GM18870 (cell line): ENCODE measurements at regions not wholly inside any gene's neighbourhood (a gene's known extent, or its start where the extent isn't known, plus 50 kb on each side); places are given as distances from the start of the nearest gene placed in this dataset.
"Not testable (repeated sequence)": the region's sequence is repeated elsewhere in the genome, so short reads cannot be mapped to it uniquely, and the experiment has no call there.

ENCODE experiments used
- ATAC-seq: cut with Tn5 transposase; IDR thresholded peaks from one replicate; pipeline ENCODE4 v1.9.1; 2021; ENCODE audit warnings: moderate library complexity; ENCODE audit not compliant: unreplicated experiment

GRCh38 chr10:3331187-3331586 lies 158.6 kb upstream of the PITRM1 start:
- no peak for ATAC-seq

GRCh38 chr10:3330663-3331062 lies 158.1 kb upstream of the PITRM1 start:
- no peak for ATAC-seq

- ATAC-seq: no peak
Observed at GRCh38 chr10:3325954-3326750, 153.6 kb upstream of the PITRM1 start.

- ATAC-seq: no peak
Observed at GRCh38 chr10:3324612-3325038, 152.0 kb upstream of the PITRM1 start.

GRCh38 chr10:3323865-3324498 lies 151.4 kb upstream of the PITRM1 start:
- no peak for ATAC-seq

- ATAC-seq: no peak
Observed at GRCh38 chr10:3321123-3321522, 148.5 kb upstream of the PITRM1 start.

GRCh38 chr10:3319811-3320226 lies 147.2 kb upstream of the PITRM1 start:
- no peak for ATAC-seq

- ATAC-seq: not testable (repeated sequence)
Observed at GRCh38 chr10:3318480-3318807, 145.9 kb upstream of the PITRM1 start.

- not testable (repeated sequence) for ATAC-seq
Observed at GRCh38 chr10:3317553-3318479, 145.2 kb upstream of the PITRM1 start.

- not testable (repeated sequence) for ATAC-seq
Observed at GRCh38 chr10:3314445-3315085, 142.0 kb upstream of the PITRM1 start.

- ATAC-seq: not testable (repeated sequence)
Observed at GRCh38 chr10:3313784-3314444, 141.3 kb upstream of the PITRM1 start.

- no peak for ATAC-seq
Observed at GRCh38 chr10:3312403-3312940, 139.9 kb upstream of the PITRM1 start.

GRCh38 chr10:3310016-3310784 lies 137.6 kb upstream of the PITRM1 start:
- ATAC-seq: no peak

GRCh38 chr10:3306050-3306449 lies 133.5 kb upstream of the PITRM1 start:
- ATAC-seq: no peak

GRCh38 chr10:3295582-3296151 lies 123.1 kb upstream of the PITRM1 start:
- ATAC-seq: no peak

- ATAC-seq: no peak
Observed at GRCh38 chr10:3294919-3295581, 122.5 kb upstream of the PITRM1 start.

GRCh38 chr10:3293581-3294431 lies 121.2 kb upstream of the PITRM1 start:
- no peak for ATAC-seq

GRCh38 chr10:3292636-3293035 lies 120.1 kb upstream of the PITRM1 start:
- ATAC-seq: no peak
